Astrocyte (in vitro differentiated cells and primary cell): ENCODE measurements at regions not wholly inside any gene's neighbourhood (a gene's known extent, or its start where the extent isn't known, plus 50 kb on each side); places are given as distances from the start of the nearest gene placed in this dataset.

Source experiments
- EZH2 ChIP-seq: IDR thresholded peaks from 2 replicates; pipeline ENCODE4 v1.6.1; 2012; ENCODE audit warnings: mild to moderate bottlenecking, low read length, inconsistent platforms; ENCODE audit not compliant: insufficient read depth
- TF ChIP-seq, protein P1 (sequence below): IDR thresholded peaks from 2 replicates; pipeline ENCODE4 v1.5.1; 2011; ENCODE audit warnings: low read depth, mild to moderate bottlenecking, inconsistent platforms, low read length, moderate library complexity; ENCODE audit not compliant: insufficient read depth

DNA sequence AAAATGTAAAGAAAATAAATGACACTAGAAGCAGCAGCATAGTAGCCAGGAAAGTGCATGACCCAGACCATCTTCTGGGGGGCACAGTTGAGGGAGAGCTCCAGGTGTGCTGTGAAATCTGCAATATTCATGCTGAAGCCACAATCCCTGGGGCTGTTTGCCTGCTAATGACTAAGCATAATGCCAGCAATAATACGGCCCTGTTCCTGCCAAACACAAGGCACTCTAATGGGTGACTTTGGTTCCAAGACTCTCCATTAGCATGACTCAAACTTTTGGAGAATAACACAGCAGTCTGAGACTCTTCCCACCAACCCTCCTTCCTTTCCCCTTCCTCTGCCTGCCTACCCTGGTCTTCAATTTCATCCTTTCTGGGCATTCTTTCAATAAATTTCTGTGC, 77.9 kb upstream of the DOCK10 start:
- TF ChIP-seq, protein P1, sequence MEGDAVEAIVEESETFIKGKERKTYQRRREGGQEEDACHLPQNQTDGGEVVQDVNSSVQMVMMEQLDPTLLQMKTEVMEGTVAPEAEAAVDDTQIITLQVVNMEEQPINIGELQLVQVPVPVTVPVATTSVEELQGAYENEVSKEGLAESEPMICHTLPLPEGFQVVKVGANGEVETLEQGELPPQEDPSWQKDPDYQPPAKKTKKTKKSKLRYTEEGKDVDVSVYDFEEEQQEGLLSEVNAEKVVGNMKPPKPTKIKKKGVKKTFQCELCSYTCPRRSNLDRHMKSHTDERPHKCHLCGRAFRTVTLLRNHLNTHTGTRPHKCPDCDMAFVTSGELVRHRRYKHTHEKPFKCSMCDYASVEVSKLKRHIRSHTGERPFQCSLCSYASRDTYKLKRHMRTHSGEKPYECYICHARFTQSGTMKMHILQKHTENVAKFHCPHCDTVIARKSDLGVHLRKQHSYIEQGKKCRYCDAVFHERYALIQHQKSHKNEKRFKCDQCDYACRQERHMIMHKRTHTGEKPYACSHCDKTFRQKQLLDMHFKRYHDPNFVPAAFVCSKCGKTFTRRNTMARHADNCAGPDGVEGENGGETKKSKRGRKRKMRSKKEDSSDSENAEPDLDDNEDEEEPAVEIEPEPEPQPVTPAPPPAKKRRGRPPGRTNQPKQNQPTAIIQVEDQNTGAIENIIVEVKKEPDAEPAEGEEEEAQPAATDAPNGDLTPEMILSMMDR, result no peak
- no peak for TF ChIP-seq EZH2
